NCI-H2081 (cell line): ENCODE measurements at regions not wholly inside any gene's neighbourhood (a gene's known extent, or its start where the extent isn't known, plus 50 kb on each side); places are given as distances from the start of the nearest gene placed in this dataset.
"Not testable (repeated sequence)": the region's sequence is repeated elsewhere in the genome, so short reads cannot be mapped to it uniquely, and the experiment has no call there.

Experiments
- DNase-seq, 2 experiments: peaks; one replicate each; lab custom pipeline; 2025; lab: John Stamatoyannopoulos, UW

DNA sequence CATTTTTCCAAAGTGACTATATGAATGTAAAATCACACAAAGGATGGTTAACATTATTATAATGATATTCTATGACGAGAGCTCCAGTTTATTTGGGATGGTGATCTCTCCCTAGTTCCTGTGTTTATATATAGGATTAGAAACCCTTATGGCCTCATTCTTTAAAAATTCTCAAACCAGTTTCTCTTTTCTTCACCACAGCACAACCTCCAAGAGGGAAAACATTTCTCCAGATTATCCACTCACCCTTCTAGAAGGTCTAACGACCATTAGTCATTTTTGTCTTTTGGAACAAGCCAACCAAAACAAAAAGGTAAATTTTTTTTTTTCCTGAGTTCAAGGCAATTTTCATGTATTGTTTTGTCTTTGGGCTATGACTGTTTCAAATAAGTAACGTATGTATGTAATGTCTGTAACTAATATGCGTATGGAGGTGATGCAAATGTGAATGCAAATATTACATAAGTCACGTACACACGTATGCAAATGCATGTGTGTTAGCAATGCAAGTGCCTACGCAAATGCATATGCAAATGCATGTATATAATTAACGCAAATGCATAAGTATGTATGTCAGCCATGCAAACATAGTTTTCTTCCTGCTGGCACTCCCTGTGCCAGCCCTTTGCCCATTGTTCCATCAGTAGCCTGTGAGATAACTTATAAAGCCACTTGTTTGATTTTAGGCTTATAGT is 72.5 kb upstream of the MORC3 start:
- no peak for DNase-seq

DNA sequence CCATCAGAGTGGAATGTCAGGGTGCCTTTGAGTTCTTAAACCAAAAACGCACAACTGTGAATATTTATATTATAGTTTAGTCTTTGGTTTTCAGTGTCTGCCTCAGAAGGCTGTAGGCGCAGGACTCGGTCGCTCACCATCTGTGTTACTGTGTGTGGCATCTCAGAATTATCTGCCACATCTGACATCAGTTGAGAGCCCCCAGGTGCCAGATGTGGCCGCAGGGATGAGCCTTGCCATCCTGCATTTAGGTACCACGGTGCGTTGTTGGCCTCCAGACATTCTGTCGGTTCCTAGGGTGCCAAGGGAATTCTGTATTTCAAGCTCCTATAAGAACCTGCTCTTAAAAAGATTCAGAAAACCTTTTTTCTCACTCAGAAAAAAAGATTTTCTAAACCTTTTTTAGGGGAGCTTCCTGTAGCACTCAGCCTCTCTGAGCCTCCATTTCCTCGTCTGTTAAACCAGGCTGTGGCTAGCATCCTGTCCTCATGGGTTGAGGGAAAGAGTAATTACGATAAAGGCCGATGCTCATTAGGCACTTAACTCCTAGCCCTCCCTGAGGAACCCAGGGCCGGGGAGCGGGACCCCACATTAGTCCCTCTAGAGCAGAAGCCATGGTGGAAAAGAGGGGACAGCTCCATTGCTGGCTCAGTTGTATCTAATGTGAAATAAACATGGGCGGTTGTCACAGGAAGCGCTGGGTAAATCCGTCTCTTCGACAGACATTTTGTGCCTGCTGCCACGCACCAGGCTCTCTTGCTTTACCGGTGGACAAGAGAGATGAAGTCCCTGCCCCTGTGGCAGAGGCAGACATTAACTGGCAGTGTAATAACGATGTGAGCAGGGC is 70.2 kb upstream of the MORC3 start:
- DNase-seq: no peak

DNA sequence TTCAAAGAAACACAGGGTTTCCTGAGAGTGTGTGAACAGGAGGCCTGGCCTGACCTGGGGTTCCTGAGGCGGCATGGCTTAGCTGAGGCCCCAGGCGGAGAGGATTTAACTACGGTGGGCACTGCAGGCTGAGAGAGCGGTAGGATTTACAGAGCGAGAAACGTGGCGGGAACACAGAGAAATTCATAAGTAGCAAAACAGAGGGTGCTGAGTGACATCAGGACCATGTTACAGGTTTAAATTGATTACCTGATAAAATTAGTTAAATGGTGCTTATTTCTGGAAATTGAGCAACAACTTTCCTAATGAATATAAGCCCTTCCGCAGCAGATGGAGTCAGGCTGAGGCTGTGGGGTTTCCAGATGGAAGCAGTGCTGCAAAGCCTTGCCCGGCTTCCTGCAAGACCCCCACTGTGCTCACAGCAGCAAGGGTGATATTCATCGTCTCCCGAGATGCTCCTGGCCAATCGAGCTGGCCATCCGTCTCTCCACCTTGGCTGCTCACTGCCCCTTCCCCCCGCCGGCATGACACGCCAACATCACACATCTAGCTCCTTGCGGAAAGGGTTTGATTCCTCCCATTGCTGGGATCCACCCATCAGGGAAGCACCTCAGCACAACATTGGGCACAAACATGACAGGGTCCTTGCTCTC is 69.4 kb upstream of the MORC3 start:
- no peak for DNase-seq

DNA sequence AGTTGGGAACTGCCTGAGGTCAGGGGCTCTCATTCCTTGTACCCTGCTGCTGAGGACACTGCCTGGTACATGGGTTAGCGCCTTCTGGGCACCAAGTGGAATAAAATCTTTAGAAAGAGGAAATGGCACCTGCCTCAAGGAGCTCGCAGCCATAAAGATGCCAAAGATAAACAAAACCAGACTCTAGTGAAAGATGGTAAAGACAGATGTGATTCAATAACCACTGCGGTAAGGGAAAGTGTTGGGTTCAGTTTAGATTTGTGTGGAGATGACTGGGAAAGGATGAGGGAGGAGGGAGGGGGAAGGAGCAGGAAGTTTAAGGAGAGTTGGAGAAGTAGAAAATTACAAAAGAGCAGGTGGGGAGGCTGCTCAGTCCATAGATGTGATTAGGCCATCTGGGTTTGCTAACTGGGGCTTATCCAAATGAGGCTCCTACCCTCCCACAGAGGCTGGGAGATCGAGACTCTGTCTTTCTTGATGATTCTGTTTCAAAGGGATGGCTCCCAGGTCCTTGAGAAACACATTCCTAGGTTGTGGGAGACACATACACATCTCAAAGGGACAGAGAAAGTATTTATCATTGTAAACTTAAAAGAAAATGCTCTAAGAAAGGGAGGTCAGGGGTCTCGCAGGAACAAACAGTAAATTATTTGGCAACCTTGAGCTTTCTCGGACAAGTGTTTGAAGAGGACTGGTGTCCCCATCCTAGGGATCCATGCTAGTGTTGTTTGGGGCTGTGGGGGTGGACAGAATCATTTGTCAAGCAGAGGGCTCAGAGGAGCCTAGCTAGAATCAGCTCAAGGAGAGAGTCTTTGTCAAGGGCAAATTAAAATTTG is 65.7 kb upstream of the MORC3 start:
- DNase-seq: no peak

DNA sequence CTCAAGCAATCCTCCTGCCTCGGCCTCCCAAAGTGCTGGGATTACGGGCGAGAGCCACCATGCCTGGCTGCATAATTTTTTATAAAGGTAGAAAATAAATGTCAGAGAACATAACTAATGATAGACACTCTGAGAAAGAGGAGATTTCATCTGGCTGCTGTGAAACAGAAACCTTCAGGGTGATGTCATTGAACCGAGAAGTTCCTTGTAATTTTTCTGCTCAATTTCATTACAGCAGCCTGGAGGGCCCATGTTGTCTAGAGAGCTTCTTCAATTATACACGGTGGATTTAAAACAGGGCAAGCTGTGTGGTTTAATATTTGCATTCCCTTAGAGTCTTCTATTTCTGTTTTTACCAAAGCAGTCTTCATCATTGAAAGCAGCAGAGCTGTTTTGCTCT is 64.3 kb upstream of the MORC3 start:
- DNase-seq: no peak

DNA sequence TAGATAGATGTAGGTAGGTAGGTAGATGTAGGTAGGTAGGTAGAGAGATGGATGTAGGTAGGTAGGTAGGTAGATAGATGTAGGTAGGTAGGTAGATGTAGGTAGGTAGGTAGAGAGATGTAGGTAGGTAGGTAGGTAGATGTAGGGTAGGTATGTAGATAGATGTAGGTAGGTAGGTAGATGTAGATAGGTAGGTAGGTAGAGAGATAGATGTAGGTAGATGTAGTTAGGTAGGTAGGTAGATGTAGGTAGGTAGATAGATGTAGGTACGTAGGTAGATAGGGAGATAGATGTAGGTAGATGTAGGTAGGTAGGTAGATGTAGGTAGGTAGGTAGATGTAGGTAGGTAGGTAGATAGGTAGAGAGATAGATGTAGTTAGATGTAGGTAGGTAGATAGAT is 62.3 kb upstream of the MORC3 start:
- DNase-seq: no peak

DNA sequence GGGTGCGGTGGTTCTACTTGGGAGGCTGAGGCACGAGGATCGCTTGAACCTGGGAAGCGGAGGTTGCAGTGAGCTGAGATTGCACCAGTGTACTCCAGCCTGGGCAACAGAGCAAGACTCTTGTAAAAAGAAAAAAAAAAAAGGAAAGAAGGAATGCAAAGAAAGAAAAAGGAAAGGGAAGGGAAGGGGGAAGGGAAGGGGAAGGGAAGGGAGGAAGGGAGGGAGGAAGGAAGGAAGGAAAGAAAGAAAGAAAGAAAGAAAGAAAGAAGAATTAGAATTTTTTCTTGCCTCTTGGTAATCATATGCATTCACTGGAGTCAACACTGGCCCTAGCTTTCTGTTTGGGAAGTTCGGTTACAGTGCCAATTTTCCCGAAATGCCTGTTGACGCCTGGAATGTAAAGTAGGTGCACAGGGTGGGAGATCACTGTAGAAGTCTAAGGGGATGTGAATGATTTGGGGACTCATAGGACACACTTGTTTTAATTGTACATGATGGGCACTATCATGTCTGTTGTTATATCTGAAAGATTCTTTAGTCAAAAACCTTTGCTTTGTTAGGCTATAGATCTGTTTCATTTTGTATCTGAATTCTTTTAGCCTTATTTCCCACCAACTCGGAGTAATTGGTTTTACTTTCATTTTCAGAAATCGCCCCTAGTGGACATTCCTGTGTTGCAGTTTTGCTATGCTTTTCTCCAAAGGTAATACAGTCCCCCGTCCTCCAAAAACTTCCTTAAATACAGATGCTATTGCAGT is 59.8 kb upstream of the MORC3 start:
- DNase-seq: peak; percentile 33 to 43

DNA sequence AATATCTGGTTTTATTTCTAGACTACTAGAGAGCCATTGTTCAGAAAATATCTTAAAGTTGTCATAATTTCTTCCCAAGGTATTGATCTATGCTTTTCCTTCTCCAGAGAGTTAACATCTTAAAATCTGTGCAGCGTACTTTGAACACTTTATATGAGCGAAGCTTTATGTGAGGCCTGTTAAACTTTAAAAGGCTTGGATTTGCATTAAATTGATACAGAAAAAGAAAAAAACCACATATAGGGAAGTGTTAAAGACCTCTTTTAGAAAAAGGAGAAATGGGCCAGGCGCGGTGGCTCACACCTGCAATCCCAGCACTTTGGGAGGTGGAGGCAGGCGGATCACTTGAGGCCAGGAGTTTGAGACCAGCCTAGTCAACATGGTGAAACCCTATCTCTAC is 59.2 kb upstream of the MORC3 start:
- DNase-seq: no peak

DNA sequence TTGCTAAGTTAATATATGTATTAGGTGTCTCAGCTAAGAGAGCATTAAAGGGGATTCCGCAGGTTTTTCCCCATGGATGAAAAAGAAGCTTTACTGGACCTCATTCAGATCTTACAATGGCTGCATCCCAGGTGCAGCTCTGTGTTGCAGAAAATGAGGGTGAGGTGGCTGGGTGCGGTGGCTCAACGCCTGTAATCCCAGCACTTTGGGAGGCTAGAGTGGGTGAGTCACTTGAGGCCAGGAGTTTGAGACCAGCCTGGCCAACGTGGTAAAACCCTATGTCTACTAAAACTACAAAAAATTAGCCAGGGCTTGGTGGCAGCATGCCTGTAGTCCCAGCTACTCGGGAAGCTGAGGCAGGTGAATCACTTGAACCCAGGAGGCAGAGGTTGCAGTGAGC is 58.5 kb upstream of the MORC3 start:
- DNase-seq: no peak

DNA sequence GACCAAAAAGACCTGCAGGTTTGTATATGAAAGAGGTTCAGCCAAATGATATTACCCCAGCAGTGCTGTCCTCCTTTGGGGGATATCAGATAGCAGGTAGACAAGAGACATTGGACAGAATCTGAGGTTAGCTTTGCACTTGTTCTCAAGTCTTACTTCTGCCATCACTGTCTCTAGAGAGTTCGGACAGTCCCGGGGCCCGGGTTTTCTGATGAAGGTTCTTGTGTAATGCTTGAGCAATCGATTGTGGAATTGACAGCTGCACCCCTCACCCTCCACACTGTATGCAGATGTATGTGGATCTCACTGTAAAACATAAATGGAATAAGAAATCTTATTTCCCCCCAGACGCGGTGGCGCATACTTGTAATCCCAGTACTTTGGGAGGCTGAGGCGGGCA is 56.2 kb upstream of the MORC3 start:
- no peak for DNase-seq

DNA sequence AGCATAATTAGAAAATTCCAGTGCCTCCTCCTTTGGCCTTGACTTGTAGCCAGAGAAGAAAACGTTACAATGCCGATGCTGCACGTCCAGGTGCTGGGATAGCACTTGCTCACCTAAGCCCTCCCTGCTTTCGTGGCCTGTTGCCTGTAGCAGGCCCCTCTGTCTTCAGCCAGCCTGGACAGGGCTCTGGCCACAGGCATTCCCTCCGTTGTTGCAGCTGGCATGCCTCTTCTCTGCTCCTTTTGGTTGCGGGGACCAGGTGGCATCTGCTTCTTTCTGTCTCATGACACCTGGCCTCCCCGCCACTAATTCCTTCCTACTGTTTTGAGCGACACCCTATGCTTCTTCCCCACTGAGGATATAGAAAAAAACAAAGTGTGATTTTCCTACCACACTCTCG is 54.6 kb upstream of the MORC3 start:
- DNase-seq: no peak

DNA sequence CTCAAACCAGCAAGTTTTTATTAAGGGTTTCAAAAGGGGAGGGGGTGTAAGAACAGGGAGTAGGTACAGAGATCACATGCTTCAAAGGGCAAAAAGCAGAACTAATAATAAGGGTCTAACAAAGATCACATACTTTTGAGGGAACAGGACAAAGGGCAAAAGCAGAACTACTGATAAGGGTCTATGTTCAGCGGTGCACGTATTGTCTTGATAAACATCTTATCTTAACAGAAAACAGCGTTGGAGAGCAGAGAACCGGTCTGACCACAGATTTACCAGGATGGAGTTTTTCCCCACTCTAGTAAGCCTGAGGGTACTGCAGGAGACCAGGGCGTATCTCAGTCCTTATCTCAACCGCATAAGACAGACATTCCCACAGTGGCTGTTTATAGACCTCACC is 52.2 kb upstream of the MORC3 start:
- not testable (repeated sequence) for DNase-seq

DNA sequence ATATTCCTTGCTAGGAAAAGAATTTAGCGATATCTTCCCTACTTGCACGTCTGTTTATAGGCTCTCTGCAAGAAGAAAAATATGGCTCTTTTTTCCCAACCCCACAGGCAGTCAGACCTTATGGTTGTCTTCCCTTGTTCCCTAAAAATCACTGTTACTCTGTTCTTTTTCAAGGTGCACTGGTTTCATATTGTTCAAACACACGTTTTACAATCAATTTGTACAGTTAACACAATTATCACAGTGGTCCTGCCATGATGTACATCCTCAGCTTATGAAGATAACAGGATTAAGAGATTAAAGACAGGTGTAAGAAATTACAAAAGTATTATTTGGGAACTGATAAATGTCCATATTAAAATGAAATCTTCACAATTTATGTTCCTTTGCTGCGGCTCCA is 51.7 kb upstream of the MORC3 start:
- DNase-seq: not testable (repeated sequence)
